GM21737 (cell line): ENCODE measurements at regions not wholly inside any gene's neighbourhood (a gene's known extent, or its start where the extent isn't known, plus 50 kb on each side); places are given as distances from the start of the nearest gene placed in this dataset.

ENCODE experiments used
- ATAC-seq: cut with Tn5 transposase; IDR thresholded peaks from one replicate; pipeline ENCODE4 v1.9.1; 2021; ENCODE audit warnings: mild to moderate bottlenecking, moderate library complexity; ENCODE audit not compliant: unreplicated experiment

GRCh38 chr3:27935492-27935891 lies 213.4 kb upstream of the EOMES start:
- ATAC-seq = no peak

GRCh38 chr3:27939521-27939920 lies 217.4 kb upstream of the EOMES start:
- ATAC-seq = no peak

- ATAC-seq = no peak
These were observed 217.8 kb upstream of the EOMES start for GRCh38 chr3:27939940-27940339.

- ATAC-seq = no peak
These were observed 221.0 kb upstream of the EOMES start for GRCh38 chr3:27943106-27943505.

GRCh38 chr3:27945229-27945628 lies 223.1 kb upstream of the EOMES start:
- ATAC-seq = no peak

GRCh38 chr3:27960133-27960532 lies 238.0 kb upstream of the EOMES start:
- no peak for ATAC-seq

GRCh38 chr3:27963519-27963918 lies 241.4 kb upstream of the EOMES start:
- ATAC-seq = no peak

GRCh38 chr3:27971600-27971999 lies 249.5 kb upstream of the EOMES start:
- no peak for ATAC-seq

GRCh38 chr3:27976933-27977332 lies 254.8 kb upstream of the EOMES start:
- ATAC-seq = no peak

- no peak for ATAC-seq
These were observed 256.3 kb upstream of the EOMES start for GRCh38 chr3:27978440-27978839.

GRCh38 chr3:27985369-27986035 lies 255.9 kb upstream of the CMC1 start:
- ATAC-seq = no peak

GRCh38 chr3:27986234-27986879 lies 255.1 kb upstream of the CMC1 start:
- no peak for ATAC-seq

- ATAC-seq = no peak
These were observed 251.1 kb upstream of the CMC1 start for GRCh38 chr3:27990324-27990723.

GRCh38 chr3:27990837-27991236 lies 250.6 kb upstream of the CMC1 start:
- no peak for ATAC-seq

- no peak for ATAC-seq
These were observed 248.4 kb upstream of the CMC1 start for GRCh38 chr3:27993051-27993450.

GRCh38 chr3:28000608-28001007 lies 240.8 kb upstream of the CMC1 start:
- no peak for ATAC-seq

- no peak for ATAC-seq
These were observed 233.2 kb upstream of the CMC1 start for GRCh38 chr3:28008235-28008634.

- ATAC-seq = no peak
These were observed 228.6 kb upstream of the CMC1 start for GRCh38 chr3:28012830-28013229.

- no peak for ATAC-seq
These were observed 227.4 kb upstream of the CMC1 start for GRCh38 chr3:28013864-28014473.

GRCh38 chr3:28018925-28019718 lies 222.3 kb upstream of the CMC1 start:
- ATAC-seq = no peak

- no peak for ATAC-seq
These were observed 221.7 kb upstream of the CMC1 start for GRCh38 chr3:28019740-28020139.

- ATAC-seq = no peak
These were observed 218.5 kb upstream of the CMC1 start for GRCh38 chr3:28022916-28023315.
